NCI-H146 (cell line): ENCODE measurements at regions not wholly inside any gene's neighbourhood (a gene's known extent, or its start where the extent isn't known, plus 50 kb on each side); places are given as distances from the start of the nearest gene placed in this dataset.
A peak's percentile ranks its signal among the peaks of the same experiment; 100 is the strongest.

Experiments used
- DNase-seq: peaks from one replicate; lab custom pipeline; 2025; lab: John Stamatoyannopoulos, UW

- DNase-seq = no peak
Observed at GRCh38 chr4:22957774-22958309, 265.1 kb downstream of the GBA3 start.

GRCh38 chr4:22949161-22949855, 256.6 kb downstream of the GBA3 start:
- DNase-seq = no peak

DNA sequence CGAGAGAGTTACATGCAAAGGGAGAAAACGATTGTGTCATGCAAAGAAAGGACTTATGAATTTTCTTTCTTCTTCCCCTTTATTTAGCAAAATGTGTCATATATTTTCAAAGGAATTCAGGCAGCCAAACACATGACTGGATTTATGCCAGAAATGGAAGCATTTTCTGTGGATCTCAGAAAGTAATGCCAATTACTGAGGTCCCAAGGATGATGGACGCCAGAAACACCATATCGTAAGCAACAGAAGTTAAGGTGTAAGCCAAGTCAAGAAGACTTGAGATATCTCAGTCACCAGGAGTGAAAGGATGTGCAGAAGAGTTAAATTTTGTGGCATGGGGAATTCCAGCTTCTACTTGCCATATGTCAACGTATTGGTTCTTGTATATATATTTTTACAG, 255.1 kb downstream of the GBA3 start:
- no peak for DNase-seq

GRCh38 chr4:22942920-22943559, 250.3 kb downstream of the GBA3 start:
- no peak for DNase-seq

DNA sequence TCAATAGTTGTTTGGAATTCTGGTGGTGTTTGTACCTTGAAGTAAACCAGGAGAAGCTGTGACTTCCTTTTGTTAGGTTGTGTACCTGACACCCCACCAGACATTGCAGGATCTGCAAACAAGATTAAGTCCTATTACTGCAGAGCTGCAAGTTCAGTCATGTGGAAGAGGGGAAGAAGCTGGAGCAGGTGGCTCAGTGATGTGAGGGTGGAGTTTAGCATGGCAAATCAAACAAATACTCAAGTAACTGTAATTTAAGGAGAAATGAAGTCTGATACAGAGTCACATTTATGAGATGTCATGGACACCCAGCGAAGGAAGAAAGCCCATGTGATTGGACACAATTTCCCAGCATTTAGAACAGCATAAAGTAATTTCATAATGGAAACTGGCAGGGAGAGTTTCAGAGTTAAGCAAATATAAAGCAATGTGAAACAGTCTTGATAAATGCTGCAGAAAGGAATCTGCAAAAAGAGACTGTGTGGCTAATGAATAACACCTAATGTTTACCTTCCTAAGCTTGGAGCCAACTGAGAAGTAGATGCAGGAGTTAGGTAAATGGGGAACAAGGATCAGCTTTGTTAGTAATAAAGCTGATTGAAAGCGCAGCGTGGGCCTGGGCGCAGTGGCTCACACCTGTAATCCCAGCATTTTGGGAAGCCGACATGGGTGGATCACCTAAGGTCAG, 249.1 kb downstream of the GBA3 start:
- DNase-seq = peak; percentile 66

DNA sequence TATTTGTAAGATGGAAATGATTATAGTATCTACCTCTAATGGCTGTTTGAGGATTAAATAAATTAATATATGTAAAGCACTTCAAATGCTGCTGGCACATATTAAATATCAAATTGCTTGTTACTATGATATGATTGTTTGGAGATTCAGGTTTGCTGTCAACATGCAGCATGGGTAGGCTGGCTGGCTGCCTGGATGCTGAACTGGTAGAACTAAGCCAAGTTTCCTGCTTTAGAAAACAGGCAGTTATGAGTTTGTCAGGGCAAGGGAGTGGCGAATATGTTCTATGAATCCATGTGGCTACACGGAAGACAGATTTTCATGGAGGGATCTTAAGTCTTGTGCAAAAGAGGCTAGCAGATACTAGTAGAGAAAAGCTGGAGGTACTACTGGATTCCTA, 239.6 kb downstream of the GBA3 start:
- no peak for DNase-seq

GRCh38 chr4:22922426-22922825, 229.7 kb downstream of the GBA3 start:
- DNase-seq = no peak

- DNase-seq = no peak
Observed at GRCh38 chr4:22921936-22922335, 229.2 kb downstream of the GBA3 start.

- no peak for DNase-seq
Observed at GRCh38 chr4:22911285-22911684, 218.5 kb downstream of the GBA3 start.

- DNase-seq = no peak
Observed at GRCh38 chr4:22910200-22910599, 217.5 kb downstream of the GBA3 start.

GRCh38 chr4:22906045-22906444, 213.3 kb downstream of the GBA3 start:
- no peak for DNase-seq

GRCh38 chr4:22903913-22904312, 211.2 kb downstream of the GBA3 start:
- DNase-seq = no peak

DNA sequence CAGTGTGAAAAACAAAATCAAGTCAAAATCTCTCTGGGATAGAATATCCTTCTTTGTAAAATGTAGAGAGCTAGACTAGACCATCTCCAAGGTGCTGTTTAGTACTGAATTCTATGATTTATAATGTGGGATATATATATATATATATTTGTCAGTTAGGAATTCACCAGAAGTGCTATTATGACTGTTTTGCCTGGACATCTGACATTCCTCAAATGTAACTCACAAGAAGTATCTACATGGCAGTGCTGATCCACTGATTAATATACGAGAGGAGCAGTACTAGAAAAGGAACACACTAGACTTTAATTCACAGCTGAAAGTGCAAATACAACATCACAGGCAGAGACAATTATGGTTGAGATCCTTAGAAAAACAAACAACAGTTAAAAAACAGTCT, 208.9 kb downstream of the GBA3 start:
- DNase-seq = no peak

DNA sequence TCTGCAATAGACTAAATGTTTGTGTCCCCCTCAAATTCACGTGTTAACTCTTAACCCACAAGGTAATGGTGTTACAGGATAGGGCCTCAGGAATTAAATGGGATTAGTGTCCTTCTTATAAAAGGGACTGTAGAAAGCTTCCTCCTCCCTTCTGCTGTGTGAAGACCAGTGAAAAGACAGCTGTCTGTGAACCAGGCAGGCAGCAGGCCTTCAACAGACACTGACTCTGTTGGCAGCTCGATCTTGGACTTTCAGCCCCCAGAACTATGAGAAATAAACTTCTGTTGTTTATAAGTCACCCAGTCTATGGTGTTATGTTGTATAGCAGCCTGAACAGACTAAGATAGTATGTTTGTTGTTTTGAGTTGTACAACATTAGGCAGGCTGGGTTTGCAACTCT, 208.1 kb downstream of the GBA3 start:
- DNase-seq = no peak

DNA sequence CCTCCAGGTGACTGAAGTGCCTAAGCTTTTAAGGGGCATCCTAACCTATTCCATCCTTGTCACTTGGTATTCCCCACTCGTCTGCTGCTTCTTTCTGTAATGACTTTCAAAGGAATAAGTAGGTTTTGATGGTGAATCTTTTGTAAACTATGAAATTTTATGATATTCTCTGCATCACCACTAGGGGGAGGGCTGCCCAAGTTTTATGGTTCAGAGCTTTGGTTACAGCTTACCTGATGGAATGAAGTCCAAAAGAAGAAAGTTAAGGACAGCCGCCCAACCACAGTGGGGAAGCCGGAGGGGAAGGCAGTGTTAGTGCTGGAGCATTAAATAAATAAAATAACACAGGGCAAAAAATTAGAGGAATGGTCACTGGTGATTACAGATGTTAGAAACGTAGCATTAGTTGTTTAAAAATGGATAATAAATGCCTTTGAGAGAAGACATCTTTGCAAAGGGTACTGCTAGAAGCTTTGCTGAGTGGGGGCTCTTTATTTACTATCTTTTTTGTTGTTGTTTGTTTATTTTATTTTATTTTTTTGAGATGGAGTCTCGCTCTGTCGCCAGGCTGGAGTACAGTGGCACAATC, 204.9 kb downstream of the GBA3 start:
- peak; percentile 23 for DNase-seq

- no peak for DNase-seq
Observed at GRCh38 chr4:22895482-22895881, 202.7 kb downstream of the GBA3 start.

- no peak for DNase-seq
Observed at GRCh38 chr4:22884157-22884556, 191.4 kb downstream of the GBA3 start.

DNA sequence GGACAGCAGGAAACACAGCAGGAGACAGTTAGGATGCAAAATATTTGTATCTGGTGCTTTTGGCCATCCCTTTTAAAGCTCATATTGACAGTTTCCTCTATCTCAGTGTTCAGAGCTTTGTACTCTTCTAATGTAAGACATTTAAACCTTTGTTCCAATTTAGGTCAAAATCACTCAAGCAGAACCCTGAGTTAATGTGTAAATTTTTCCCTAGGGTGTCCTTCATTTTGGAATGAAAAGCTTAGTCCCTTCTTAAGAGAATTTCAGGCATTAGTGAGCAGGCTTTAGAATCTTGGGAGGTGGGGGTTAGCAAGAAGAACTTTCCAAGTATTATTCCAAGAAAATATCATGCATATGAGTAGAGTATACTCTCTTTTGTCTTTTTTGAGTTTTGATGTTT, 188.7 kb downstream of the GBA3 start:
- DNase-seq = no peak

DNA sequence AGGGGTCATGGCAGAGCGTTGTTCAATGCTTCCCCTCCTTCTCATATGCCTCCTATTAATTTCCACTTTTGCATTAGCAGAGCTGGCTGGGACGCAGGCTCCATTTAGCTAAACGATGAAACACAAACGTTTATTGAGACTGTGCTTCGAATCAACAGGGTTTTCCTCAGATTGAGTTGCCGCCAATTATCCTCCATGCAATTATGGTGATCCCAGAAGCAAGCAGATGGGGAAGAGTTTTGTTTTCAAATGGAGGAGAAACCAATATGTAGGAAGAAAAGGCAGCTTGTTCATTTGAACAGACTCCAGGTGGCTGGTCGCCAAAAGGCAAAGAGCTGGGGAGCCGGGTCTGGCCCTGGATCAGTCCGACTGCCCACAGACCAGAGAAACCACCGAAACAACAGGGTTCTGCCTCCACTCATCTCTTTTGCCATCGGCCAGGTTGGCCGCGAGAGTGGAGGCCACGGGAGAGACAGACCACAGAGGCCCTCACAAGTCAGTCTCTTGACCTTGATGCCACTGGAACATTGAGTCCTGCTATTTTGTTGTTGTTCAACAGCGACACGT, 184.8 kb downstream of the GBA3 start:
- no peak for DNase-seq

DNA sequence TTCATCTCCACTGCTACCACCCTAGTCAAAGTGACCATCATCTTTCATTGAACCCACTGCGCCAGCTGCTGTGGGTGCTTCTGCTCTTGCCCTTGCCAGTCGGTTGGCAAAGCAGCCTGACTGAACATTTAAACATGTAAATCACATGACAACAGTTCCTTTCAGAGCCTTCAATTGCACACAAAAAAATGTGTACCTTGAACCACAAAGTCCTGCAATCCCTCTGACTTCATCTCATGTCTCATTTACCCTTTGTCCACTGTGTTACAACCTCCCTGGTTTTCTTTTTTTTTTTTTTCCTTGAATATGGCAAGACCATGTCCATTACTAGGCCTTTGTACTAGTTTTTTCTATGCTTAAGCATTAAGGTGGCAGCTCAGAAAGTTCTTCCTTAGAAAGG, 183.5 kb downstream of the GBA3 start:
- no peak for DNase-seq

- DNase-seq = no peak
Observed at GRCh38 chr4:22875587-22876257, 183.0 kb downstream of the GBA3 start.
